CD14-positive monocyte (primary cell): ENCODE measurements at regions not wholly inside any gene's neighbourhood (a gene's known extent, or its start where the extent isn't known, plus 50 kb on each side); places are given as distances from the start of the nearest gene placed in this dataset.

Experiments
- DNase-seq, 3 donors: peaks; one replicate each; pipeline ENCODE4 v3.0.0-alpha.2; 2011 to 2022
- H2AFZ ChIP-seq: 2 replicates; pipeline ENCODE4 v1.6.0; 2012; ENCODE audit warnings: mild to moderate bottlenecking, low read depth, low read length, inconsistent platforms; ENCODE audit not compliant: insufficient read depth, poor library complexity, severe bottlenecking
- H3K27ac ChIP-seq, 2 donors: 1 replicate in 1 of 2; 2 replicates in 1 of 2; pipeline ENCODE4 v1.5.1; 2012 to 2013; ENCODE audit warnings: low read length in 2 of 2, control low read depth in 1 of 2, inconsistent platforms in 1 of 2, low read depth in 1 of 2, mild to moderate bottlenecking in 1 of 2
- H3K27me3 ChIP-seq, 2 donors: one replicate each; pipeline versions ENCODE4 v1.6.0 to v1.6.1; 2011 to 2013; ENCODE audit warnings: low read length in 2 of 2; ENCODE audit not compliant: control insufficient read depth in 2 of 2, insufficient read depth in 2 of 2
- H3K36me3 ChIP-seq, 2 donors: replicated peaks in 1 of 2; 1 replicate in 1 of 2; 2 replicates in 1 of 2; pipeline versions ENCODE4 v1.5.1 to v1.6.1; 2012 to 2013; ENCODE audit warnings: low read length in 2 of 2, control low read depth in 1 of 2, inconsistent platforms in 1 of 2, mild to moderate bottlenecking in 1 of 2; ENCODE audit not compliant: insufficient read depth in 2 of 2, control insufficient read depth in 1 of 2
- H3K4me1 ChIP-seq, 2 donors: 1 replicate in 1 of 2; 2 replicates in 1 of 2; pipeline versions ENCODE4 v1.5.1 to v1.6.1; 2012 to 2013; ENCODE audit warnings: low read length in 2 of 2, control low read depth in 1 of 2, inconsistent platforms in 1 of 2, mild to moderate bottlenecking in 1 of 2, moderate library complexity in 1 of 2; ENCODE audit not compliant: insufficient read depth in 2 of 2, control insufficient read depth in 1 of 2
- H3K4me2 ChIP-seq: replicated peaks from 2 replicates; pipeline ENCODE3; 2012; ENCODE audit warnings: low read length, moderate library complexity, mild to moderate bottlenecking; ENCODE audit not compliant: poor library complexity, severe bottlenecking; ENCODE audit errors: extremely low read depth
- H3K4me3 ChIP-seq, 3 experiments: fragments of 200-600 bp in 1 of 3; sonication (generic) in 1 of 3; replicated peaks in 1 of 3; 1 replicate in 2 of 3; 2 replicates in 1 of 3; pipeline ENCODE4 v1.5.1; 2011 to 2013; ENCODE audit warnings: low read length in 3 of 3, mild to moderate bottlenecking in 3 of 3, control low read depth in 2 of 3, low read depth in 2 of 3, inconsistent platforms in 1 of 3, moderate library complexity in 1 of 3
- H3K79me2 ChIP-seq: 2 replicates; pipeline ENCODE4 v1.6.0; 2012; ENCODE audit warnings: mild to moderate bottlenecking, control low read depth, inconsistent platforms, low read length, moderate library complexity; ENCODE audit not compliant: insufficient read depth
- H3K9ac ChIP-seq: 2 replicates; pipeline ENCODE4 v1.6.0; 2017; ENCODE audit warnings: low read length, mild to moderate bottlenecking; ENCODE audit not compliant: insufficient read depth, poor library complexity, severe bottlenecking
- H3K9me3 ChIP-seq, 2 donors: replicated peaks in 1 of 2; 1 replicate in 1 of 2; 2 replicates in 1 of 2; pipeline versions ENCODE4 v1.5.1 to v1.6.1; 2012 to 2013; ENCODE audit warnings: low read length in 2 of 2, control low read depth in 1 of 2; ENCODE audit not compliant: control insufficient read depth in 1 of 2, insufficient read depth in 1 of 2
- H4K20me1 ChIP-seq: 2 replicates; pipeline ENCODE4 v1.6.0; 2012; ENCODE audit warnings: mild to moderate bottlenecking, low read length, control low read depth, moderate library complexity; ENCODE audit not compliant: insufficient read depth
- H3K27ac Mint-ChIP-seq, 7 donors: one replicate each; pipeline ENCODE4 v1.8.0; 2020; ENCODE audit warnings: mild to moderate bottlenecking in 7 of 7, mixed read lengths in 7 of 7, moderate library complexity in 6 of 7, inconsistent platforms in 2 of 7
- H3K27me3 Mint-ChIP-seq, 3 donors: one replicate each; pipeline ENCODE4 v1.8.0; 2021 to 2022; ENCODE audit warnings: low read depth in 3 of 3, mild to moderate bottlenecking in 3 of 3, mixed read lengths in 3 of 3, moderate library complexity in 3 of 3, inconsistent platforms in 1 of 3
- H3K36me3 Mint-ChIP-seq, 2 donors: one replicate each; pipeline ENCODE4 v1.8.0; 2020; ENCODE audit warnings: mixed read lengths in 2 of 2, inconsistent platforms in 1 of 2, mild to moderate bottlenecking in 1 of 2
- H3K4me1 Mint-ChIP-seq: one replicate; pipeline ENCODE4 v1.8.0; 2020; ENCODE audit warnings: mild to moderate bottlenecking, mixed read lengths
- H3K4me3 Mint-ChIP-seq, 2 donors: one replicate each; pipeline ENCODE4 v1.8.0; 2020; ENCODE audit warnings: mild to moderate bottlenecking in 2 of 2, mixed read lengths in 2 of 2, moderate library complexity in 1 of 2
- H3K9me3 Mint-ChIP-seq, 7 donors: one replicate each; pipeline ENCODE4 v1.8.0; 2020 to 2022; ENCODE audit warnings: mixed read lengths in 7 of 7, mild to moderate bottlenecking in 6 of 7, moderate library complexity in 6 of 7, inconsistent platforms in 2 of 7
- CTCF ChIP-seq: fragments of 200-600 bp; IDR thresholded peaks from one replicate; pipeline ENCODE4 v1.8.0; 2022; ENCODE audit warnings: antibody characterized with exemption, mild to moderate bottlenecking
- WGBS: methylation state at CpG from one replicate; pipeline ENCODE4 v1.1.5; 2013; ENCODE audit warnings: missing lambda C conversion rate; ENCODE audit not compliant: insufficient coverage; 5-methylcytosine and 5-hydroxymethylcytosine counted together
- intact Hi-C, 2 donors: fragments of 100-400 bp; cut with micrococcal nuclease; formaldehyde crosslinking; loops; one replicate each; pipeline versions ENCODE4 v1.15.0 to v1.15.1; 2023

GRCh38 chr15:46654993-46655392, 1020.2 kb downstream of the SQOR start:
- Histone ChIP-seq H3K4me1 (no peaks in the 10 kb centered on the region), H3K79me2 (no peaks in the 10 kb centered on the region), H3K4me3 (no peak overlapping the region), H2AFZ (no peak overlapping the region), H3K4me2 (no peak overlapping the region), H3K27ac (no peak overlapping the region), H3K9ac (no peak overlapping the region), H3K9me3 (no peaks in the 10 kb centered on the region), H4K20me1 (no peaks in the 10 kb centered on the region), H3K27me3 (no peaks in the 10 kb centered on the region), H3K36me3 (no peaks in the 10 kb centered on the region)
- H3K9me3 Mint-ChIP-seq = peaks cover 0 to 3% (median 2%) of the 10 kb centered on the region in 7 donors
- H3K4me3 Mint-ChIP-seq = no peak overlapping the region
- H3K27ac Mint-ChIP-seq = no peak overlapping the region
- H3K36me3 Mint-ChIP-seq = no peaks in the 10 kb centered on the region
- no peak for TF ChIP-seq CTCF
- peaks cover 0 to 2% (median 0%) of the 10 kb centered on the region in 3 donors for H3K27me3 Mint-ChIP-seq
- no peaks in the 10 kb centered on the region for H3K4me1 Mint-ChIP-seq
- no peak for DNase-seq
- no CpG with 5 or more reads among the region's 2 CpGs for WGBS
- intact Hi-C loops = no loop called here

- intact Hi-C loops = no loop called here
- H3K27ac ChIP-seq = no peak overlapping the region
- H2AFZ ChIP-seq = no peak overlapping the region
- no peak for DNase-seq
- H3K4me1 ChIP-seq = no peaks in the 10 kb centered on the region
- no peak overlapping the region for H3K27ac Mint-ChIP-seq
- no peak overlapping the region for H3K4me2 ChIP-seq
- H3K9me3 ChIP-seq = no peaks in the 10 kb centered on the region
- no peak overlapping the region for H3K9ac ChIP-seq
- H3K9me3 Mint-ChIP-seq = peaks cover 0 to 4% (median 3%) of the 10 kb centered on the region in 7 donors
- H3K36me3 ChIP-seq = no peaks in the 10 kb centered on the region
- H3K27me3 Mint-ChIP-seq = peaks cover 0 to 2% (median 0%) of the 10 kb centered on the region in 3 donors
- H3K36me3 Mint-ChIP-seq = no peaks in the 10 kb centered on the region
- H3K4me3 Mint-ChIP-seq = no peak overlapping the region
- H4K20me1 ChIP-seq = no peaks in the 10 kb centered on the region
- no peak for TF ChIP-seq CTCF
- no peaks in the 10 kb centered on the region for H3K4me1 Mint-ChIP-seq
- H3K4me3 ChIP-seq = no peak overlapping the region
- no peaks in the 10 kb centered on the region for H3K27me3 ChIP-seq
- H3K79me2 ChIP-seq = no peaks in the 10 kb centered on the region
Observed at GRCh38 chr15:46660096-46660842, 1025.4 kb downstream of the SQOR start.
